Stomach (tissue), 4 donors: ENCODE measurements at regions not wholly inside any gene's neighbourhood (a gene's known extent, or its start where the extent isn't known, plus 50 kb on each side); places are given as distances from the start of the nearest gene placed in this dataset.
"Not testable (repeated sequence)": the region's sequence is repeated elsewhere in the genome, so short reads cannot be mapped to it uniquely, and the experiment has no call there.

ENCODE experiments used
- CTCF ChIP-seq, 7 experiments: fragments of 450-650 bp in 4 of 7; fragments of 200-600 bp in 3 of 7; sonication (generic) in 3 of 7; IDR thresholded peaks; one replicate each; pipeline ENCODE4 v1.5.1; 2016 to 2019; ENCODE audit warnings: antibody characterized with exemption in 7 of 7, control low read depth in 2 of 7, mild to moderate bottlenecking in 1 of 7
- POLR2AphosphoS5 ChIP-seq, 3 donors: sonication (generic); formaldehyde crosslinking; IDR thresholded peaks; one replicate each; pipeline ENCODE4 v1.6.1; 2016; ENCODE audit warnings: antibody characterized with exemption in 3 of 3

DNA sequence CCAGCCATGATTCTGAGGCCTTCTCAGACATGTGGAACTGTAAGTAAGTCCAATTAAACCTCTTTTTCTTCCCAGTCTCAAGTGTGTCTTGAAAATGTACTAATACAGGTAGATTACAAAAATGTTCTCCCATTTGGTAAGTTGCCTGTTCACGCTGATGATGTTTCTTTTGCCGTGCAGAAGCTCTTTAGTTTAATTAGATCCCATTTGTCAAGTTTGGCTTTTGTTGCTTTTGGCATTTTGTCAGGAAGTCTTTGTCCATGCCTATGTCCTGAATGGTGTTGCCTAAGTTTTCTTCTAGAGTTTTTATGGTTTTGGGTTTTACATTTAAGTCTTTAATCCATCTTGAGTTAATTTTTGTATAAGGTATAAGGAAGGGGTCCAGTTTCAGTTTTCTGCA is 712.5 kb upstream of the ZNF608 start:
- TF ChIP-seq CTCF, POLR2AphosphoS5 (IDR thresholded peaks at IDR 0.05): not testable (repeated sequence)
